GM12878 (cell line): ENCODE measurements at regions not wholly inside any gene's neighbourhood (a gene's known extent, or its start where the extent isn't known, plus 50 kb on each side); places are given as distances from the start of the nearest gene placed in this dataset.

ENCODE experiments used
- ATAC-seq: fragments of 200-7000 bp; cut with Tn5 transposase; 3 replicates; pipeline ENCODE4 v1.9.1; 2020; ENCODE audit warnings: mild to moderate bottlenecking, moderate library complexity
- BruUV-seq: library from RNA; stranded (reverse); fragments of 400-500 nt; replicated peaks from 2 replicates; lab custom pipeline; 2021; lab: Mats Ljungman, UMichigan
- CTCF ChIA-PET: fragments of 300-600 bp; sonication (Branson Sonifier 250); formaldehyde crosslinking; extraction: SDS; loops from one replicate; lab custom pipeline; 2021; ENCODE audit warnings: inconsistent platforms; lab: Yijun Ruan, JAX
- POLR2A ChIA-PET: fragments of 350-600 bp; formaldehyde crosslinking; extraction: SDS; loops from one replicate; lab custom pipeline; 2021; ENCODE audit warnings: inconsistent platforms; lab: Charles Lee
- RAD21 ChIA-PET: fragments of 300-600 bp; sonication (Branson Sonifier 250); formaldehyde crosslinking; loops from one replicate; lab custom pipeline; 2023; ENCODE audit warnings: antibody characterized with exemption; ENCODE audit not compliant: unreplicated experiment; lab: Charles Lee
- SMC1A ChIA-PET: fragments of 300-600 bp; sonication (Branson Sonifier 250); formaldehyde crosslinking; loops from one replicate; lab custom pipeline; 2023; ENCODE audit not compliant: unreplicated experiment, uncharacterized antibody; lab: Charles Lee
- DNase-seq: peaks from one replicate; pipeline ENCODE4 v3.0.0-alpha.2; 2011; ENCODE audit warnings: low read depth, low spot score
- FAIRE-seq: peaks from 3 replicates; lab custom pipeline; 2011; peaks lifted over from hg19 to GRCh38; lab: Jason Lieb, UNC
- H2AFZ ChIP-seq: 2 replicates; pipeline ENCODE4 v1.6.0; 2011; ENCODE audit warnings: low read depth, low read length, control low read depth; ENCODE audit not compliant: control insufficient read depth
- H3K27ac ChIP-seq: 2 replicates; pipeline ENCODE4 v1.5.1; 2011; ENCODE audit warnings: control low read depth; ENCODE audit not compliant: control insufficient read depth, insufficient read depth
- H3K27me3 ChIP-seq, 2 experiments: replicated peaks in 1 of 2; 2 replicates each; pipeline versions ENCODE4 v1.6.0 to v1.6.1; 2011; ENCODE audit warnings: low read length in 1 of 2; ENCODE audit not compliant: control insufficient read depth in 2 of 2, insufficient read depth in 2 of 2
- H3K36me3 ChIP-seq, 2 experiments: 2 replicates each; pipeline ENCODE4 v1.5.1; 2011; ENCODE audit warnings: low read length in 1 of 2; ENCODE audit not compliant: control insufficient read depth in 2 of 2, insufficient read depth in 2 of 2
- H3K4me1 ChIP-seq: 2 replicates; pipeline ENCODE4 v1.6.1; 2011; ENCODE audit warnings: mild to moderate bottlenecking, low read length, moderate library complexity, mixed read lengths; ENCODE audit not compliant: control insufficient read depth, insufficient read depth
- H3K4me2 ChIP-seq: 2 replicates; pipeline ENCODE4 v1.6.0; 2011; ENCODE audit warnings: control low read depth; ENCODE audit not compliant: control insufficient read depth, insufficient read depth
- H3K4me3 ChIP-seq: fragments of 200-600 bp; sonication (generic); 2 replicates; pipeline ENCODE4 v1.5.1; 2016
- H3K79me2 ChIP-seq: 2 replicates; pipeline ENCODE4 v1.6.0; 2011; ENCODE audit warnings: low read length; ENCODE audit not compliant: control insufficient read depth, insufficient read depth
- H3K9ac ChIP-seq: 2 replicates; pipeline ENCODE4 v1.8.0; 2011; ENCODE audit warnings: low read length, control low read depth, mixed read lengths; ENCODE audit not compliant: control insufficient read depth, insufficient read depth
- H3K9me3 ChIP-seq: replicated peaks from 3 replicates; pipeline ENCODE4 v1.5.1; 2011; ENCODE audit warnings: mild to moderate bottlenecking, low read length; ENCODE audit not compliant: control insufficient read depth, insufficient read depth
- H4K20me1 ChIP-seq: 2 replicates; pipeline ENCODE4 v1.6.0; 2011; ENCODE audit not compliant: control insufficient read depth, insufficient read depth
- BMI1 ChIP-seq: fragments of 450-650 bp; IDR thresholded peaks from 2 replicates; pipeline ENCODE4 v1.6.1; 2016; ENCODE audit warnings: mild to moderate bottlenecking, moderate library complexity, borderline replicate concordance
- KLF5 ChIP-seq: fragments of 450-650 bp; IDR thresholded peaks from 2 replicates; pipeline ENCODE4 v1.6.1; 2014; ENCODE audit warnings: mild to moderate bottlenecking; ENCODE audit not compliant: partially characterized antibody
- NBN ChIP-seq: fragments of 450-650 bp; IDR thresholded peaks from 2 replicates; pipeline ENCODE4 v1.6.1; 2016
- NFYB ChIP-seq: IDR thresholded peaks from 2 replicates; pipeline ENCODE4 v1.6.1; 2011; ENCODE audit warnings: low read depth, mild to moderate bottlenecking, low read length, improper control_type of control experiment, moderate library complexity; ENCODE audit not compliant: insufficient read depth
- NKRF ChIP-seq: fragments of 450-650 bp; conservative IDR thresholded peaks from 2 replicates; pipeline ENCODE4 v1.6.1; 2017; ENCODE audit warnings: mild to moderate bottlenecking, moderate library complexity
- PRDM15 ChIP-seq: fragments of 450-650 bp; formaldehyde crosslinking; IDR thresholded peaks from 2 replicates; pipeline ENCODE4 v1.4.0; 2020; ENCODE audit warnings: mild to moderate bottlenecking, moderate library complexity
- RAD21 ChIP-seq: IDR thresholded peaks from 2 replicates; pipeline ENCODE4 v1.6.1; 2011; ENCODE audit warnings: mild to moderate bottlenecking, low read depth, low read length, moderate library complexity; ENCODE audit not compliant: insufficient read depth
- ZBED1 ChIP-seq: IDR thresholded peaks from 2 replicates; pipeline ENCODE4 v1.6.1; 2016; ENCODE audit warnings: borderline replicate concordance
- WGBS: methylation state at CpG from one replicate; pipeline ENCODE4 v1.1.6; 2016; ENCODE audit warnings: low lambda C conversion rate; ENCODE audit not compliant: insufficient replicate concordance, insufficient coverage; ENCODE audit errors: missing lambda C conversion rate; 5-methylcytosine and 5-hydroxymethylcytosine counted together
- in situ Hi-C: fragments of 300-500 bp; cut with MboI; formaldehyde crosslinking; loops from 9 replicates; pipeline ENCODE4 v1.14.3; 2018; ENCODE audit warnings: mixed read lengths
- intact Hi-C: fragments of 100-400 bp; cut with micrococcal nuclease; formaldehyde crosslinking; loops from one replicate; pipeline ENCODE4 v1.14.2; 2022; ENCODE audit not compliant: unreplicated experiment
- TF ChIP-seq, protein P1 (sequence below): IDR thresholded peaks from 2 replicates; pipeline ENCODE4 v1.6.1; 2011; ENCODE audit warnings: mild to moderate bottlenecking, low read depth, low read length, moderate library complexity; ENCODE audit not compliant: insufficient replicate concordance
- TF ChIP-seq, protein P2 (sequence below): fragments of 450-650 bp; IDR thresholded peaks from 2 replicates; pipeline ENCODE4 v1.6.1; 2017; ENCODE audit warnings: mild to moderate bottlenecking, low read depth, inconsistent platforms; ENCODE audit not compliant: poor library complexity, severe bottlenecking
- TF ChIP-seq, protein P3 (sequence below): fragments of 450-650 bp; IDR thresholded peaks from 2 replicates; pipeline ENCODE4 v1.6.1; 2017; ENCODE audit warnings: mild to moderate bottlenecking

GRCh38 chr1:229056046-229056445, 214.9 kb upstream of the RAB4A start:
- ChIA-PET RAD21 (no interaction called here), POLR2A (no interaction called here), SMC1A (no interaction called here), CTCF (no interaction called here)
- Histone ChIP-seq H3K9ac (no peak overlapping the region), H3K27ac (no peak overlapping the region), H4K20me1 (no peaks in the 10 kb centered on the region), H3K36me3 (no peaks in the 10 kb centered on the region), H3K4me1 (no peaks in the 10 kb centered on the region), H3K9me3 (no peaks in the 10 kb centered on the region), H3K4me2 (no peak overlapping the region), H2AFZ (no peak overlapping the region), H3K27me3 (peaks cover 3 to 5% of the 10 kb centered on the region in 2 experiments; a peak in 2 of 4 replicates), H3K4me3 (no peak overlapping the region), H3K79me2 (no peaks in the 10 kb centered on the region)
- ATAC-seq (no peak), DNase-seq (no peak), FAIRE-seq (no peak)
- TF ChIP-seq NKRF = no peak
- TF ChIP-seq PRDM15 (CRISPR knock-in tag) = no peak
- TF ChIP-seq, protein P1, sequence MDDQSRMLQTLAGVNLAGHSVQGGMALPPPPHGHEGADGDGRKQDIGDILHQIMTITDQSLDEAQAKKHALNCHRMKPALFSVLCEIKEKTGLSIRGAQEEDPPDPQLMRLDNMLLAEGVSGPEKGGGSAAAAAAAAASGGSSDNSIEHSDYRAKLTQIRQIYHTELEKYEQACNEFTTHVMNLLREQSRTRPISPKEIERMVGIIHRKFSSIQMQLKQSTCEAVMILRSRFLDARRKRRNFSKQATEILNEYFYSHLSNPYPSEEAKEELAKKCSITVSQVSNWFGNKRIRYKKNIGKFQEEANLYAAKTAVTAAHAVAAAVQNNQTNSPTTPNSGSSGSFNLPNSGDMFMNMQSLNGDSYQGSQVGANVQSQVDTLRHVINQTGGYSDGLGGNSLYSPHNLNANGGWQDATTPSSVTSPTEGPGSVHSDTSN = no peak
- TF ChIP-seq BMI1 = no peak
- TF ChIP-seq RAD21 = no peak
- TF ChIP-seq, protein P2, sequence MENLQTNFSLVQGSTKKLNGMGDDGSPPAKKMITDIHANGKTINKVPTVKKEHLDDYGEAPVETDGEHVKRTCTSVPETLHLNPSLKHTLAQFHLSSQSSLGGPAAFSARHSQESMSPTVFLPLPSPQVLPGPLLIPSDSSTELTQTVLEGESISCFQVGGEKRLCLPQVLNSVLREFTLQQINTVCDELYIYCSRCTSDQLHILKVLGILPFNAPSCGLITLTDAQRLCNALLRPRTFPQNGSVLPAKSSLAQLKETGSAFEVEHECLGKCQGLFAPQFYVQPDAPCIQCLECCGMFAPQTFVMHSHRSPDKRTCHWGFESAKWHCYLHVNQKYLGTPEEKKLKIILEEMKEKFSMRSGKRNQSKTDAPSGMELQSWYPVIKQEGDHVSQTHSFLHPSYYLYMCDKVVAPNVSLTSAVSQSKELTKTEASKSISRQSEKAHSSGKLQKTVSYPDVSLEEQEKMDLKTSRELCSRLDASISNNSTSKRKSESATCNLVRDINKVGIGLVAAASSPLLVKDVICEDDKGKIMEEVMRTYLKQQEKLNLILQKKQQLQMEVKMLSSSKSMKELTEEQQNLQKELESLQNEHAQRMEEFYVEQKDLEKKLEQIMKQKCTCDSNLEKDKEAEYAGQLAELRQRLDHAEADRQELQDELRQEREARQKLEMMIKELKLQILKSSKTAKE = no peak
- no peak for TF ChIP-seq NFYB
- no peak for TF ChIP-seq NBN
- TF ChIP-seq, protein P3, sequence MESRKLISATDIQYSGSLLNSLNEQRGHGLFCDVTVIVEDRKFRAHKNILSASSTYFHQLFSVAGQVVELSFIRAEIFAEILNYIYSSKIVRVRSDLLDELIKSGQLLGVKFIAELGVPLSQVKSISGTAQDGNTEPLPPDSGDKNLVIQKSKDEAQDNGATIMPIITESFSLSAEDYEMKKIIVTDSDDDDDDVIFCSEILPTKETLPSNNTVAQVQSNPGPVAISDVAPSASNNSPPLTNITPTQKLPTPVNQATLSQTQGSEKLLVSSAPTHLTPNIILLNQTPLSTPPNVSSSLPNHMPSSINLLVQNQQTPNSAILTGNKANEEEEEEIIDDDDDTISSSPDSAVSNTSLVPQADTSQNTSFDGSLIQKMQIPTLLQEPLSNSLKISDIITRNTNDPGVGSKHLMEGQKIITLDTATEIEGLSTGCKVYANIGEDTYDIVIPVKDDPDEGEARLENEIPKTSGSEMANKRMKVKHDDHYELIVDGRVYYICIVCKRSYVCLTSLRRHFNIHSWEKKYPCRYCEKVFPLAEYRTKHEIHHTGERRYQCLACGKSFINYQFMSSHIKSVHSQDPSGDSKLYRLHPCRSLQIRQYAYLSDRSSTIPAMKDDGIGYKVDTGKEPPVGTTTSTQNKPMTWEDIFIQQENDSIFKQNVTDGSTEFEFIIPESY = no peak
- TF ChIP-seq ZBED1 = no peak
- no peak for TF ChIP-seq KLF5
- BruUV-seq = no TSS peak
- 0% methylated on average over 1 of the region's 1 CpG for WGBS
- in situ Hi-C loops (no loop called here), intact Hi-C loops (no loop called here)
